IPS-18a (cell line): ENCODE measurements at regions not wholly inside any gene's neighbourhood (a gene's known extent, or its start where the extent isn't known, plus 50 kb on each side); places are given as distances from the start of the nearest gene placed in this dataset.

Experiments
- H3K27ac ChIP-seq: one replicate; pipeline ENCODE4 v1.5.1; 2013; ENCODE audit warnings: low read length
- H3K27me3 ChIP-seq: one replicate; pipeline ENCODE4 v1.6.1; 2013; ENCODE audit warnings: mild to moderate bottlenecking, low read length; ENCODE audit not compliant: control insufficient read depth, insufficient read depth
- H3K36me3 ChIP-seq: one replicate; pipeline ENCODE4 v1.6.1; 2013; ENCODE audit warnings: low read depth, low read length; ENCODE audit not compliant: control insufficient read depth
- H3K4me1 ChIP-seq: one replicate; pipeline ENCODE4 v1.6.1; 2013; ENCODE audit warnings: low read depth, low read length; ENCODE audit not compliant: control insufficient read depth
- H3K4me3 ChIP-seq: one replicate; pipeline ENCODE4 v1.5.1; 2013; ENCODE audit warnings: low read length
- H3K9ac ChIP-seq: one replicate; pipeline ENCODE4 v1.6.1; 2013; ENCODE audit warnings: mild to moderate bottlenecking, low read length, moderate library complexity
- H3K9me3 ChIP-seq: one replicate; pipeline ENCODE4 v1.6.1; 2013; ENCODE audit warnings: low read depth, low read length; ENCODE audit not compliant: control insufficient read depth

DNA sequence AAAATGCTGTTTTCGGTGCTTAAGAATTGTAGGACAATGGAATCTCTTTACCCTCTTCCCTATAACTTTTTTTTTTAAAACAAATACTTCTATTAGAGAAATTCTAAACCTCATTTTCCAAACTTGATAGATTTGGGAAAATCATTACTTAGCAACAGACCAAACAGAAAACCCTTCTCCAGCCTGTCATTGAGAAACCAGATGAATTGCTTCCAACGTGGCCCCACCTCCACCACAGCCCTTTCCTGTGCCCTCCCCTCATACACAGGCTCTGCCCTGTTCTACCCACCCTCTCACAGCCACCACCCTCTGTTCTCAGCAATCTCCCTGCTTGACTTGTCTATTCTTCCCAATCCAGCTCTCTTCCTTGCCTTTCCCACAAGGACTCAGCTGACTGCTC, 221.2 kb downstream of the DMRT2 start:
- no peak overlapping the region for H3K27ac ChIP-seq
- no peaks in the 10 kb centered on the region for H3K9me3 ChIP-seq
- H3K36me3 ChIP-seq, result no peaks in the 10 kb centered on the region
- no peak overlapping the region for H3K4me3 ChIP-seq
- no peaks in the 10 kb centered on the region for H3K4me1 ChIP-seq
- no peaks in the 10 kb centered on the region for H3K27me3 ChIP-seq
- H3K9ac ChIP-seq, result no peak overlapping the region

DNA sequence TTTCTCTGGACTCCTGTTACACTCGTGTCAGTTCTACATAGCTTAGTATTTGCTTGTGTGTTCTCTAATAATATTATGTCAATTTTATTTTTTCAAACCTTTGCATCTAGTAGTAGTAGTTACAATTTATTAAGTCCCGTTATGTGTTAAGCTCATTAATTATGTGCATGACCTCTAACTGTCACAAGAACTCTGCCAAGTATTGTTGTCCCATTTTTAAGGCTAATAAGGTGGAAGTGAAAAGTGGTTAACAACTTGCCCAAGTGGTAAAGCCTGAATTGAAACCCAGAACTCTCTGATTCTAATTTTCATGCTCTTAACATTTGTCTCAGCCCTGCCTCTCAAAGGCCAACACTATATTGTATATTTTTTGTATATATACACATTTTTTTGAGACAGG, 221.6 kb downstream of the DMRT2 start:
- Histone ChIP-seq H3K27me3 (no peaks in the 10 kb centered on the region), H3K4me1 (no peaks in the 10 kb centered on the region), H3K27ac (no peak overlapping the region), H3K36me3 (no peaks in the 10 kb centered on the region), H3K9me3 (no peaks in the 10 kb centered on the region), H3K4me3 (no peak overlapping the region), H3K9ac (no peak overlapping the region)

DNA sequence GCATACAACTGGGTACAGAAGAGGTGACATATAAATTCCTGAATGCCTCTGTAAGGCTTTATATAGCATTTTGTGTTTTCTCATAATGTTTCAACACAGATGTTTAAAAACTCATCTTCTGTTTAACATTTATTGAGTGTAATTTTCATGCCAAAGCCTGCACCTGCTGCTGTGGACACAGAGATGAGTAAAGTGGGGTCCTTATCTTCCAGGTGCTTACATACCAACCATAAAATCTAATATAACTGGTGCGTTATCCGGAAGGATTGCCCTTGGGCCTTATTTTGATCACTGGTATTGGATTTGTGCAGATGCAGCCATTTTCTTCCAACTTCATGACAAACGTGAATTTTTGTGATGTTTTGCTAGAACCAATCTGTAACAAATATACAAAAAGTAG, 222.3 kb downstream of the DMRT2 start:
- Histone ChIP-seq H3K9ac (no peak overlapping the region), H3K4me1 (no peaks in the 10 kb centered on the region), H3K27ac (no peak overlapping the region), H3K9me3 (no peaks in the 10 kb centered on the region), H3K4me3 (no peak overlapping the region), H3K27me3 (no peaks in the 10 kb centered on the region), H3K36me3 (no peaks in the 10 kb centered on the region)

DNA sequence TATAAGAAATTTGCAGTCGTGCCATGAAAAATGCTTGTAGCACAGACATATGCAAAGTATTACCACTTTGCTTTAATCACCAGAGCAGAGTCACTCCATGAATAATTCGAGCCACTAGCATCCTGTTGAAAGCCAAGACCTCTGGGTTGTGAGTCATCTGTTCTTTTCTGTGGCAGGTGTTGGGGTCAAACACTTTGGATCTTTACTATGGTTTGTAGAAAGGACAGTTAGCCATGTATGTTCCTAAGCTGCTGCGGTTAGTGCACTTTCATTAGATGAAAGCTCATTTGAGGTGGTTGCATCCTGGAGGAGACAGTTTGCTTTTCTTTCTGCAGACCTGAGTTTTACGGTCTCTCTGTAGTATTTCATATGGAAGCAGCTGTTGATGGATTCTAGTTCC, 223.7 kb downstream of the DMRT2 start:
- H3K36me3 ChIP-seq, result no peaks in the 10 kb centered on the region
- no peak overlapping the region for H3K4me3 ChIP-seq
- H3K9me3 ChIP-seq, result no peaks in the 10 kb centered on the region
- H3K9ac ChIP-seq, result no peak overlapping the region
- H3K27me3 ChIP-seq, result no peaks in the 10 kb centered on the region
- H3K4me1 ChIP-seq, result no peaks in the 10 kb centered on the region
- no peak overlapping the region for H3K27ac ChIP-seq

DNA sequence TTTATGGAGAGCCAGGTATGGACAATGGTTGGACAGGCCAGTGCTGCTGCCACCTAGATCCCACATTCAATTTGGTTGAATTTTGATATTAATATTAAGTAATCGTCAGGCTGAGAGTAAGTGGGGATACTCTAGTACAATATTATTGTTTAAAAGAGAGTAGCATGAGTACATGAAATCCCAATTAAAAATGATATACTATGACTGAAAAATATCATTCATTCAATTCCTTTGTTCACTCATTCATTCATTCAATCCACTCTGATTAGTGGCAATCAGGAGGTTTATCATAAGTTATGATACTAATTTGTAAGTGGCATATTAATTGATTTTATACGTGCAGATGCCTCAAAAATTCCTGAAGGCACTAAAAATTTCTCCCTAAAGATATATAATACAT, 224.2 kb downstream of the DMRT2 start:
- Histone ChIP-seq H3K4me1 (no peaks in the 10 kb centered on the region), H3K9me3 (no peaks in the 10 kb centered on the region), H3K27ac (no peak overlapping the region), H3K36me3 (no peaks in the 10 kb centered on the region), H3K27me3 (no peaks in the 10 kb centered on the region), H3K4me3 (no peak overlapping the region), H3K9ac (no peak overlapping the region)

DNA sequence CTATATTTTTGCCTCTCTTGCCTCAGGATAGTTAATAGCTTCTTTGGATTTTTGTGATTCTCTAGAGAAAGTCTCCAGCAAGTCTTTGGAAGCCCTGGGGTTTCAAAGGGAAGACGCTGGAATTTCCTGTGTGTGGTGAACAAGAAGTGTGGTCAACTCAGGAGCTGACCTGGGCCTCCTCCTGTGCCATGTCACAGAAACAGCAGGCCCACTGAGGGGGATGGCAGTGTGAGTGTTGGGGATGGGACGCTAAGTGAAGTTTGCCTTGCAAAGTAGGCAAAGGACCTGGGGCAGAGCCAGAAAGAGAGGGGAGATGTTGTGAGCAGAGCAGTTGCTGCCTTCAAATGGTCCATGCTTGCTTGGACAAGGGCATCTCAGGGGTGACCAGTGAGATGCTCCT, 226.3 kb downstream of the DMRT2 start:
- H3K36me3 ChIP-seq, result no peaks in the 10 kb centered on the region
- no peak overlapping the region for H3K27ac ChIP-seq
- no peak overlapping the region for H3K9ac ChIP-seq
- H3K27me3 ChIP-seq, result no peaks in the 10 kb centered on the region
- H3K4me1 ChIP-seq, result no peaks in the 10 kb centered on the region
- H3K4me3 ChIP-seq, result no peak overlapping the region
- no peaks in the 10 kb centered on the region for H3K9me3 ChIP-seq

DNA sequence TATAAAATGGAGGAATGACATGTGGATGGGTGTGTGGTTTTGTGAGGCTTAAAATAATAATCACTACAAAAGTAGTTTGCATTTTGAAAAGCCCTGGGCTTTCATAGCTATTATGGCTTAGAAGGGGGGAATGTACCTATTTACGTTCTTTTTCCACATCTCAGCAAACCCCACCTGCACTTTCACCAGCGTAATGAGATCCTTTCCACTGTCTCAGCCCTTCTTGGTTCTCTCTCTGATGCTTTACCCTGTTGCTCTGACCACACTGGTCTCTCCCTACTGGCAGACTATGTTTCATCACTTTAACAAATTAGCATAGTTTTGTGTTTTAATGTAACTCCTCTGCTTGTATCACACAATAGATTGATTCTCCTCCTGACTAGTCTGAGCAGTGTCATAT, 234.6 kb downstream of the DMRT2 start:
- Histone ChIP-seq H3K27me3 (no peaks in the 10 kb centered on the region), H3K4me3 (no peak overlapping the region), H3K27ac (no peak overlapping the region), H3K36me3 (no peaks in the 10 kb centered on the region), H3K9me3 (no peaks in the 10 kb centered on the region), H3K9ac (no peak overlapping the region), H3K4me1 (no peaks in the 10 kb centered on the region)

DNA sequence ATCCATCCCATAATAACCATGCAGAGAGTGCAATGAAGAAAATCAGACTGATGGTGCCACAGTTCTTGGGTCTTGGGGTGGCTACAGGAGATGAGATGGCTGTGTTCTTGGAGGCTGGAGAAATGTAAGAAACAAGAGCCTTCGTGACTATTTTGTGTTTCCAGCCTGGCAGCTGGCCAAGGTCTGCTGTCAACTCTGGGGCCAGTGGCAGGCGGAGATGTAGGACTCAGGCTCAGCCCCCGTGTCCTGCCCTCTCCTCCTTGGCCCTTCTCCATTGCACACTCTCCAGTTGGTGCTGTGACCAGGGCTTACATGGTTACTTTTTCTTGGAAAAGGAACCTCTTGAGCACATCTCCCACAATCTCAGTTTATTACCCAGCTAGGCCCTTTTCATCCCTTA, 235.4 kb downstream of the DMRT2 start:
- Histone ChIP-seq H3K27ac (no peak overlapping the region), H3K27me3 (no peaks in the 10 kb centered on the region), H3K4me3 (no peak overlapping the region), H3K36me3 (no peaks in the 10 kb centered on the region), H3K9me3 (no peaks in the 10 kb centered on the region), H3K9ac (no peak overlapping the region), H3K4me1 (no peaks in the 10 kb centered on the region)

DNA sequence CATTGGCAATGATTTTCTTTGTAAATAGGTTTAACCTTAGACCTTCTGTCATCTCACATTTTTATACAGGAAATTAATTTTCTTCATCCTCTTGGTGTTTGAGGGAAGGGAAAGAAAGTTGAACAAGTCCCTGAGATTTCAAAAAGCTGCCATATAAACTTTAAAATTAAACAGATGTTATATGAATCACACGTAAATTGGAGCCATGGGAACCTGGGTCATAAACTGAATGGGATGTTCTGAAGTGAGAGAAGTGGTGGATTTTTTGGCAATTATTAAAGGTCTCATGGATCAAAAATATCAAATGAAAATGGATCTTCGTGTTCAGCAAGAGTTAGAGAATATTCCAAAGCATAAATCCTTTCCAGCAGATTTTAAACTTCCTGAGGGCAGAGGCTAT, 242.2 kb downstream of the DMRT2 start:
- H3K9ac ChIP-seq, result no peak overlapping the region
- H3K9me3 ChIP-seq, result no peaks in the 10 kb centered on the region
- no peaks in the 10 kb centered on the region for H3K4me1 ChIP-seq
- H3K27ac ChIP-seq, result no peak overlapping the region
- H3K4me3 ChIP-seq, result no peak overlapping the region
- no peaks in the 10 kb centered on the region for H3K27me3 ChIP-seq
- no peaks in the 10 kb centered on the region for H3K36me3 ChIP-seq

DNA sequence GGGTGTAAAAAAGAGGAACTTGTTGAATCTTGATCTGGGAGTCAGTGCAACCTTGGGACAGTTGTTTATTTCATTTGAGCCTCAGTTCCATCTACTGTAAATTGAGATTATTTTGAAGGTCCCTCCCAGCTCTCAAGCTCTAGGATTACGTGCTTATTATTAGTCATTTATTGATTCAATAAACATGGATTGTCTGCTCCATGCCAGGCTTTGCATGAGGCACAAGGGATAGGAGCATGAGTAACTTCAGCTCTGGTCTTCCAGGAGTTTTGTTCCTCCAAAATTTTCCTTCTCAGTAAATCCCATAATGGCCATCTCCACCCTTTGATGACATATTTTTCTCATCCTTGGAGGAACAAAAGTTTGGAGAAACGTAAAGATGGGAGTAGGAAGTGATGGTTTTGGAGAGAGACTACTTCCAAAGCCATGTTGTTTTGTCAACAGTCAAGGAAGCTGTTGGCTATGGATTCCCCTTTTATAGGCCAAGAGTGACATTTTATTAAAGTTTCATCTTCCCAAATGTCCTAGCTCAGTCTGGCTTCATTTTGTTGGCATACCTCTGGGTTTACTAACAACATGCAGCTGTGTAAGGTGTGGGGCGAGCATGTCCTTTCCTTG, 244.6 kb downstream of the DMRT2 start:
- Histone ChIP-seq H3K36me3 (no peaks in the 10 kb centered on the region), H3K4me1 (no peaks in the 10 kb centered on the region), H3K4me3 (no peak overlapping the region), H3K9me3 (no peaks in the 10 kb centered on the region), H3K9ac (no peak overlapping the region), H3K27me3 (no peaks in the 10 kb centered on the region), H3K27ac (no peak overlapping the region)

DNA sequence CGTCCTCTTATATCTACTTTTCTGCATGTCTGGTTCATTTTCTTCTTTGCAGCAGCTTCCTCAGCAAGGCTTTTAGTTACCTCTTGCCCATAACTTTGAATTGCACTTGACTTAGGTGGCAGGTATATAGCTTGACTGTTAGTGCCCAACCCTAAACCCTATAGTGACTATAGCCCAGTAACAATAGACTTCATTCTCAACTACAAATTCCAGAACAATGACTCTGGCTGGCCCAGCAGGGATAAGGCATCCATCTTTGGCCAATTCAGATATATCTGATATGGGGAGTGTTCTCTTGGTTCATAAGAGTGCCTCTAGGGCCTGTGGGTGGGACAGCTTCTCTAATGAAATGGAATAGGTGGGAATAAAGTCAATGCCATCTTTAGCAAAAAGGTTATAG, 246.2 kb downstream of the DMRT2 start:
- no peak overlapping the region for H3K4me3 ChIP-seq
- H3K9ac ChIP-seq, result no peak overlapping the region
- no peaks in the 10 kb centered on the region for H3K9me3 ChIP-seq
- no peaks in the 10 kb centered on the region for H3K27me3 ChIP-seq
- H3K36me3 ChIP-seq, result no peaks in the 10 kb centered on the region
- no peaks in the 10 kb centered on the region for H3K4me1 ChIP-seq
- no peak overlapping the region for H3K27ac ChIP-seq

DNA sequence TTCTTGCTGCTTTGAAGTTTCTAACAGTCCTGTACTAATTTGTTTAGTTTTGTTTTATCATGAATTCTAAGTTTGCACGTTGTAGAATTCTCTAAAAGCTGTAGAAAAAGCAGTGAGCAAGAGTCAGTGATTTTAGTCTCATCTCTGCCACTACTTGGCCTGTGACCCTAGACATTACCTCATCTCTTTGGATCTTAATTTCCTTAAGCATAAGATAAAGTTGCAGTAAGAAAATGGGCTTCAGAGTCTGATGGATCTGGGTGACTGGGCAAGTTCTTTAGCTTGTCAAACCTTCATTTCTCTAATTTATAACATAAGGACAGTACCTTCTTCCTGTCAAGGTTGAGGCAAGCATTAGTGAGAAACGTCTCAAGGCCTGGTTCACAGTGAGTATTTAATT, 247.9 kb downstream of the DMRT2 start:
- Histone ChIP-seq H3K4me3 (no peak overlapping the region), H3K27me3 (no peaks in the 10 kb centered on the region), H3K27ac (no peak overlapping the region), H3K36me3 (no peaks in the 10 kb centered on the region), H3K4me1 (no peaks in the 10 kb centered on the region), H3K9me3 (no peaks in the 10 kb centered on the region), H3K9ac (no peak overlapping the region)
